CD14-positive monocyte (primary cell): ENCODE measurements at regions not wholly inside any gene's neighbourhood (a gene's known extent, or its start where the extent isn't known, plus 50 kb on each side); places are given as distances from the start of the nearest gene placed in this dataset.

Source experiments
- DNase-seq, 3 donors: peaks; one replicate each; pipeline ENCODE4 v3.0.0-alpha.2; 2011 to 2022
- H2AFZ ChIP-seq: 2 replicates; pipeline ENCODE4 v1.6.0; 2012; ENCODE audit warnings: mild to moderate bottlenecking, low read depth, low read length, inconsistent platforms; ENCODE audit not compliant: insufficient read depth, poor library complexity, severe bottlenecking
- H3K27ac ChIP-seq, 2 donors: 1 replicate in 1 of 2; 2 replicates in 1 of 2; pipeline ENCODE4 v1.5.1; 2012 to 2013; ENCODE audit warnings: low read length in 2 of 2, control low read depth in 1 of 2, inconsistent platforms in 1 of 2, low read depth in 1 of 2, mild to moderate bottlenecking in 1 of 2
- H3K27me3 ChIP-seq, 2 donors: one replicate each; pipeline versions ENCODE4 v1.6.0 to v1.6.1; 2011 to 2013; ENCODE audit warnings: low read length in 2 of 2; ENCODE audit not compliant: control insufficient read depth in 2 of 2, insufficient read depth in 2 of 2
- H3K36me3 ChIP-seq, 2 donors: replicated peaks in 1 of 2; 1 replicate in 1 of 2; 2 replicates in 1 of 2; pipeline versions ENCODE4 v1.5.1 to v1.6.1; 2012 to 2013; ENCODE audit warnings: low read length in 2 of 2, control low read depth in 1 of 2, inconsistent platforms in 1 of 2, mild to moderate bottlenecking in 1 of 2; ENCODE audit not compliant: insufficient read depth in 2 of 2, control insufficient read depth in 1 of 2
- H3K4me1 ChIP-seq, 2 donors: 1 replicate in 1 of 2; 2 replicates in 1 of 2; pipeline versions ENCODE4 v1.5.1 to v1.6.1; 2012 to 2013; ENCODE audit warnings: low read length in 2 of 2, control low read depth in 1 of 2, inconsistent platforms in 1 of 2, mild to moderate bottlenecking in 1 of 2, moderate library complexity in 1 of 2; ENCODE audit not compliant: insufficient read depth in 2 of 2, control insufficient read depth in 1 of 2
- H3K4me2 ChIP-seq: replicated peaks from 2 replicates; pipeline ENCODE3; 2012; ENCODE audit warnings: low read length, moderate library complexity, mild to moderate bottlenecking; ENCODE audit not compliant: poor library complexity, severe bottlenecking; ENCODE audit errors: extremely low read depth
- H3K4me3 ChIP-seq, 3 experiments: fragments of 200-600 bp in 1 of 3; sonication (generic) in 1 of 3; replicated peaks in 1 of 3; 1 replicate in 2 of 3; 2 replicates in 1 of 3; pipeline ENCODE4 v1.5.1; 2011 to 2013; ENCODE audit warnings: low read length in 3 of 3, mild to moderate bottlenecking in 3 of 3, control low read depth in 2 of 3, low read depth in 2 of 3, inconsistent platforms in 1 of 3, moderate library complexity in 1 of 3
- H3K79me2 ChIP-seq: 2 replicates; pipeline ENCODE4 v1.6.0; 2012; ENCODE audit warnings: mild to moderate bottlenecking, control low read depth, inconsistent platforms, low read length, moderate library complexity; ENCODE audit not compliant: insufficient read depth
- H3K9ac ChIP-seq: 2 replicates; pipeline ENCODE4 v1.6.0; 2017; ENCODE audit warnings: low read length, mild to moderate bottlenecking; ENCODE audit not compliant: insufficient read depth, poor library complexity, severe bottlenecking
- H3K9me3 ChIP-seq, 2 donors: replicated peaks in 1 of 2; 1 replicate in 1 of 2; 2 replicates in 1 of 2; pipeline versions ENCODE4 v1.5.1 to v1.6.1; 2012 to 2013; ENCODE audit warnings: low read length in 2 of 2, control low read depth in 1 of 2; ENCODE audit not compliant: control insufficient read depth in 1 of 2, insufficient read depth in 1 of 2
- H4K20me1 ChIP-seq: 2 replicates; pipeline ENCODE4 v1.6.0; 2012; ENCODE audit warnings: mild to moderate bottlenecking, low read length, control low read depth, moderate library complexity; ENCODE audit not compliant: insufficient read depth
- H3K27ac Mint-ChIP-seq, 7 donors: one replicate each; pipeline ENCODE4 v1.8.0; 2020; ENCODE audit warnings: mild to moderate bottlenecking in 7 of 7, mixed read lengths in 7 of 7, moderate library complexity in 6 of 7, inconsistent platforms in 2 of 7
- H3K27me3 Mint-ChIP-seq, 3 donors: one replicate each; pipeline ENCODE4 v1.8.0; 2021 to 2022; ENCODE audit warnings: low read depth in 3 of 3, mild to moderate bottlenecking in 3 of 3, mixed read lengths in 3 of 3, moderate library complexity in 3 of 3, inconsistent platforms in 1 of 3
- H3K36me3 Mint-ChIP-seq, 2 donors: one replicate each; pipeline ENCODE4 v1.8.0; 2020; ENCODE audit warnings: mixed read lengths in 2 of 2, inconsistent platforms in 1 of 2, mild to moderate bottlenecking in 1 of 2
- H3K4me1 Mint-ChIP-seq: one replicate; pipeline ENCODE4 v1.8.0; 2020; ENCODE audit warnings: mild to moderate bottlenecking, mixed read lengths
- H3K4me3 Mint-ChIP-seq, 2 donors: one replicate each; pipeline ENCODE4 v1.8.0; 2020; ENCODE audit warnings: mild to moderate bottlenecking in 2 of 2, mixed read lengths in 2 of 2, moderate library complexity in 1 of 2
- H3K9me3 Mint-ChIP-seq, 7 donors: one replicate each; pipeline ENCODE4 v1.8.0; 2020 to 2022; ENCODE audit warnings: mixed read lengths in 7 of 7, mild to moderate bottlenecking in 6 of 7, moderate library complexity in 6 of 7, inconsistent platforms in 2 of 7
- WGBS: methylation state at CpG from one replicate; pipeline ENCODE4 v1.1.5; 2013; ENCODE audit warnings: missing lambda C conversion rate; ENCODE audit not compliant: insufficient coverage; 5-methylcytosine and 5-hydroxymethylcytosine counted together
- intact Hi-C, 2 donors: fragments of 100-400 bp; cut with micrococcal nuclease; formaldehyde crosslinking; loops; one replicate each; pipeline versions ENCODE4 v1.15.0 to v1.15.1; 2023
- TF ChIP-seq, protein P1 (sequence below): fragments of 200-600 bp; IDR thresholded peaks from one replicate; pipeline ENCODE4 v1.8.0; 2022; ENCODE audit warnings: antibody characterized with exemption, mild to moderate bottlenecking

DNA sequence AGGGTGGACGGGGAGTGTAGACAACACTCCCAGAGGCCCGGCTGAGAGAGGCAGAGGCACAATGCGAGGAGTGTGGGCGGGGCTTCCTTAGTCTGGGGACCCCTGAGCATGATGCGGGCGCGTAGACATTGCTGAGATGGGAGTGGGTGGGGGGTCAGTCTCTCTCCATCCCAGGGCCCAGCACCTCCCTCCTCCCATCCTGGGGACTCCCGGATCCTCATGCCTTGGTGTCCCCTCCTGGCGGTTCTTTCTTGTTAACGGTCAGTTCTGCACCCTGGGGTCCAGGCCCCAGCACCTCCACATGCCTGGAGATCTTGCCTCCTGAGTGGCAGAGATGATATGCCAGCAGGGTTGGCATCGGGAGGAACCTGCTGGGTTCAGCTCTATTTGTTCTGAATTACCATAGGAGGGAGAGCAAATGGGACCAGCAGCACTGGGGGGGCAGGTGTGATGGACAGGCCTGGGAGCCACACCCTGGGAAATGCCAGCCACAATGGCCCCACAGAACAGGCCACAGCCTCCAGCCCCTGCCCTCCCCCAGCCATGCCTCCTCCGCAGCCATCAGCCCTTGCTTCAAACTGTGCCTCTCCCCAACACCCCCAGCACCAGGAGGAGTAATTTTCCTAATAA is 55.7 kb downstream of the RTL6 start:
- peaks cover 0 to 2% (median 0%) of the 10 kb centered on the region in 3 donors for H3K27me3 Mint-ChIP-seq
- Histone ChIP-seq H3K27ac (no peak overlapping the region), H2AFZ (no peak overlapping the region), H4K20me1 (no peaks in the 10 kb centered on the region), H3K27me3 (no peaks in the 10 kb centered on the region), H3K4me1 (no peaks in the 10 kb centered on the region), H3K9ac (no peak overlapping the region), H3K4me3 (no peak overlapping the region), H3K36me3 (no peaks in the 10 kb centered on the region), H3K9me3 (peaks cover 0 to 10% of the 10 kb centered on the region in 2 donors), H3K79me2 (no peaks in the 10 kb centered on the region), H3K4me2 (no peak overlapping the region)
- H3K36me3 Mint-ChIP-seq, result no peaks in the 10 kb centered on the region
- intact Hi-C loops, result no loop called here
- H3K4me1 Mint-ChIP-seq, result peaks cover 5% of the 10 kb centered on the region
- TF ChIP-seq, protein P1, sequence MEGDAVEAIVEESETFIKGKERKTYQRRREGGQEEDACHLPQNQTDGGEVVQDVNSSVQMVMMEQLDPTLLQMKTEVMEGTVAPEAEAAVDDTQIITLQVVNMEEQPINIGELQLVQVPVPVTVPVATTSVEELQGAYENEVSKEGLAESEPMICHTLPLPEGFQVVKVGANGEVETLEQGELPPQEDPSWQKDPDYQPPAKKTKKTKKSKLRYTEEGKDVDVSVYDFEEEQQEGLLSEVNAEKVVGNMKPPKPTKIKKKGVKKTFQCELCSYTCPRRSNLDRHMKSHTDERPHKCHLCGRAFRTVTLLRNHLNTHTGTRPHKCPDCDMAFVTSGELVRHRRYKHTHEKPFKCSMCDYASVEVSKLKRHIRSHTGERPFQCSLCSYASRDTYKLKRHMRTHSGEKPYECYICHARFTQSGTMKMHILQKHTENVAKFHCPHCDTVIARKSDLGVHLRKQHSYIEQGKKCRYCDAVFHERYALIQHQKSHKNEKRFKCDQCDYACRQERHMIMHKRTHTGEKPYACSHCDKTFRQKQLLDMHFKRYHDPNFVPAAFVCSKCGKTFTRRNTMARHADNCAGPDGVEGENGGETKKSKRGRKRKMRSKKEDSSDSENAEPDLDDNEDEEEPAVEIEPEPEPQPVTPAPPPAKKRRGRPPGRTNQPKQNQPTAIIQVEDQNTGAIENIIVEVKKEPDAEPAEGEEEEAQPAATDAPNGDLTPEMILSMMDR, result no peak
- 92% methylated on average over 5 of the region's 12 CpGs for whole genome bisulfite sequencing
- H3K27ac Mint-ChIP-seq, result no peak overlapping the region
- H3K4me3 Mint-ChIP-seq, result no peak overlapping the region
- DNase-seq, result no peak
- H3K9me3 Mint-ChIP-seq, result peaks cover 4 to 16% (median 12%) of the 10 kb centered on the region in 7 donors

- peaks cover 0 to 3% of the 10 kb centered on the region in 2 donors for H3K9me3 ChIP-seq
- no peak overlapping the region for H3K27ac ChIP-seq
- no peak for DNase-seq
- H3K27ac Mint-ChIP-seq, result no peak overlapping the region
- H3K4me3 ChIP-seq, result no peak overlapping the region
- H3K4me3 Mint-ChIP-seq, result no peak overlapping the region
- H3K27me3 Mint-ChIP-seq, result peaks cover 0 to 2% (median 0%) of the 10 kb centered on the region in 3 donors
- H3K4me2 ChIP-seq, result no peak overlapping the region
- H2AFZ ChIP-seq, result no peak overlapping the region
- no peaks in the 10 kb centered on the region for H3K4me1 ChIP-seq
- intact Hi-C loops, result no loop called here
- no peaks in the 10 kb centered on the region for H3K27me3 ChIP-seq
- no peak overlapping the region for H3K9ac ChIP-seq
- H3K4me1 Mint-ChIP-seq, result peaks cover 5% of the 10 kb centered on the region
- no peaks in the 10 kb centered on the region for H3K36me3 ChIP-seq
- H3K36me3 Mint-ChIP-seq, result no peaks in the 10 kb centered on the region
- no peaks in the 10 kb centered on the region for H3K79me2 ChIP-seq
- 79% methylated on average over 13 of the region's 16 CpGs for WGBS
- H4K20me1 ChIP-seq, result no peaks in the 10 kb centered on the region
- peaks cover 3 to 10% (median 7%) of the 10 kb centered on the region in 7 donors for H3K9me3 Mint-ChIP-seq
- TF ChIP-seq, protein P1, result no peak
These were observed 56.4 kb downstream of the RTL6 start for GRCh38 chr22:44441401-44442185.
